ENCODE measurements at regions not wholly inside any gene's neighbourhood (a gene's known extent, or its start where the extent isn't known, plus 50 kb on each side); places are given as distances from the start of the nearest gene placed in this dataset.
"Not testable (repeated sequence)": the region's sequence is repeated elsewhere in the genome, so short reads cannot be mapped to it uniquely, and the experiment has no call there.

DNA sequence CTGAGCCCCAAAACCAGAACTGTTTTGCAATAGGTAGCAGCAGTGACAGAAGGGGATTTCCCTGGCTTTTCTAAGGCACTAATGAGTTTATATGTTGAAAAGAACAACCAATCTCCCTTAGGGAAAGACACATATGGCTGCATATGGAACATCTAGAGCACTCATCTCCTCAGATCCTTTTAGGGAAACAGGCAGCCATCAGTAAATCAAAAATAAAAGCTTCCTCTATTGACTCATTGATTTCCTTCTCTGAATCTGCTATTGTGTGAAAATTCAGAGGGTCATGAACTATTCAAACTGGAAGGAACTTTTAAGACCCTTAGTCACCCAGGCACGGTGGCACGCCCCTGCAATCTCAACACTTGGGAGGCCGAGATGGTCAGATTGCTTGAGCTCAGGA, 110.9 kb upstream of the NANOS1 start:
- DNase-seq: no peak

DNA sequence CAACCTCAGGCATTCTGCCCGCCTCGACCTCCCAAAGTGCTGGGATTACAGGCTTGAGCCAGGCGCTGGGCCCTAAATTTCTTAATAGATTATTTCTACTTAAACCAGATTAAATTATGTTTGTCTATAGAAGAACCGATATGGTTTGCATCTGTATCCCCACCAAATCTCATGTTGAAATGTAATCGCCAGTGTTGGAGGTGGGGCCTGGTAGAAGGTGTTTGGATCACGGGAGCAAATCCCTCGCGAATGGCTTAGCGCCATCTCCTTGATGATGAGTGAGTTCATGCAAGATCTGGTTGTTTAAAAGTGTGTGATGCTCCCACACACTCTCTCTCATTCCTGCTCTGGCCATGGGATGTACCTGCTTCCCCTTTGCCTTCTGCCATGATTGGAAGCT, 109.3 kb upstream of the NANOS1 start:
- DNase-seq: no peak

DNA sequence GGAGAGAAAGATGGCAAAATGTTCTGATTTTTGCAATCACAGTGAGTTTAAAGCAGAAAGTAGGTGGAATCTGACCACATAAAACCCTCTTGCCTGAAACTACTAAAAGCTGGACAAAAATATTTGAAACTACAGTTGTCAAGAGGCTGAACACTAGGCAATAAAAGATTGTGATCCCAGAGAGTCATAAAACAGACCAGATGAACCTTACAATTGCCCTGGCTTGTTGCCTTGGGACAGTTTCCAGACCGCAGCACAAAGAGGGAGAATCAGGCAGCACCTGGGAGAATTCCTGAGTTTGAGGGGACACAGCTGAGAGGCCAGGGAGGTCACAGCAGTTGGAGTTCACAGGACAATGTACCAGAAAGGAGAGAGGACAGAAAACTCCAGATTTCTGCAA, 107.3 kb upstream of the NANOS1 start:
- no peak for DNase-seq

DNA sequence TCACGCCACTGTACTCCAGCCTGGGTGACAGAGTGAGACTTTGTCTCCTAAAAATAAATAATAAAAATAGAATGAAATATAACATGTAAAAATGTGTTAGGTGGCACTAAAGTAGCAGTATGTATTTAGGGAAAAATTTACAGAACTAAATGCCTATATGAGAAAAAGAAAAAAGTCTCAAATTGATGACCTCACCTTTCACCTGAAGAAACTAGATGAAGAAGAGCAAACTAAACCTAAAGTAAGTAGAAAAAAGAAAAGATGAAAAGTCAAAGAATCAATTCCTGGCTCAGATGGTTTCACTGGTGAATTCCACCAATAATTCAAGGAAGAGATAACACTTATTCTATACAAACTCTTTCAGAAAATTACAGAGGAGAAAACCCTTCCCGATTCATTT, 106.5 kb upstream of the NANOS1 start:
- DNase-seq: no peak

DNA sequence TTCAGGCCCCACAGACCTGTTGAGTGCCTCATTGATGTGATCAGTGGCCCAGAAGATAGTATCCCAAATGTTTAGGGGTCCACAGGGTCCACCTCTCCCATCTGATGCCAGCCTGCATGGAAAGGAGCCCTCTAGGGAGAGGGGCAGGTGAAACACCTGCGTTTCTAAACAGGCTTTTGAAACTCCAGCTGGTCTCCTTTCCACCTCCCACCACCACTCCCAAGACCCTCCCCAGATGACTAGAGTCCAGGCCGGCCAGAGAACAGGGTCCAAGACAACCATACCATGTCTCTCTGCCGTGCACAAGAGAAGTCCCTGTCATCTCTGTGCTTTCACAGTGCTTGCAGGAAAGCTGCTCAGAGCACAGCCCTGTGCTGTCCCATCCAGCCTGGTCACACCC, 105.0 kb upstream of the NANOS1 start:
- DNase-seq: no peak

DNA sequence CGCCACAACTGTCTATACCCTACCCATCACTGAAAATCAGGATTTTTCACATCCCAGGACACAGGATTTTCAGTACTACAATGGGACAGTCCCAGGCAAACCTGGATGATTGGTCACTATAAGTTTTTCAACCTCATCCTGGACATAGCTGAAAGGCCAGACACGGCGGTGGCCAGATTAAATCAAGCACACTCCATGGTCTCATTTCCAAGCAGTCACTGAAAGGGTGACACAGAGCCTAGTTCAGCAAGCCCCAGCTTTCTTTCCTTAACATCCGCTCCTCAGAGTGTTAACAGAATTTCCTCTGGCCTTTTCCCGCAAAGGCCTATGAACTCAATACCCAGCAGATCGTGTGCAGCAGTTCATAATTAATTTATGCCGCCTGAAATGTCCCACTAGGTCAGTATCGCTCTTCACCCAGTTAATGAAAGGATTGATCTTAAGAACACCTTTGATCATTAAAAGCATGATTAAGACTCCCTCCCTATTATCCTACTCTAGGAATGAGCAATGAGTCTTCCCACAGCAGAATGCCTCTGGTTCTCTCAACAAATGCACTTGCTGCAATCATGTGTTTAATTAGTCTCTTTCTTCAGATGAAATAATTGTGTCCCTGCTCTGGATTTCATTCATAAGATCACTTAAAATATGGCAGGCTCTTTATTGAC, 104.0 kb upstream of the NANOS1 start:
- DNase-seq: no peak

DNA sequence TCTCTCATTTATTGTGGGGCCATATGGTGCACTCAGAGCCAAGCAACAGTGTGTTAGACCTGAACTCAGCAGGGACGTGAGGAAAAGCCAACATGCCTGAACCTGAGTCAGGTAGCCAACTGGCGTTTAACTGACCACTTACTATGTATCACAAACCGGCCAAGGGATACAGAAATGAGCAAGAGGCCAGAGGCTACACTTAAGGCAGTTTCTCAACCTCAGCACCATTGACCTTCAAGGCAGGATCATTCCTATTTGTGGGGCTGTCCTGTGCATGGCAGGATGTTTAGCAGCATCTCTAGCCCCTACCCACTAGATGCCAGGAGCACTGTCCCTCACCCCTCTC, 103.5 kb upstream of the NANOS1 start:
- DNase-seq: no peak

DNA sequence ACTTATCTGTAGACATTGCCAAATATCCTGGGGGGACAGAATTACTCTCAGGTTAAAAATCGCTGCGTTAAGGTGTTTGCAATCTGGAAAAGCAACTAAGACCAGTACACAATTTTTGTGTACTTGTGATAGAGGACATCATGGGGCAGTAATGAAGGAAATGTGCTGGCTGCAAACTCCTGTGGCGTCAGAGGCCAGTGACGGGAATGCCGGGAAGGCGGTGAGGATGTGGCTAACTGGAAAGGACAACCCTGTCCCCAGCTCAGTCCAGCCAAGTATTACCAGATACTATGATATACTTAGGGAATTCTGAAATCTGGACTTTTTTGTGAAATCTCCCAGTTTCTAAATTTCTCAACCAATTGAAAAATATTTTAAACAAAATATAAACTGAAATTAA, 103.1 kb upstream of the NANOS1 start:
- no peak for DNase-seq

DNA sequence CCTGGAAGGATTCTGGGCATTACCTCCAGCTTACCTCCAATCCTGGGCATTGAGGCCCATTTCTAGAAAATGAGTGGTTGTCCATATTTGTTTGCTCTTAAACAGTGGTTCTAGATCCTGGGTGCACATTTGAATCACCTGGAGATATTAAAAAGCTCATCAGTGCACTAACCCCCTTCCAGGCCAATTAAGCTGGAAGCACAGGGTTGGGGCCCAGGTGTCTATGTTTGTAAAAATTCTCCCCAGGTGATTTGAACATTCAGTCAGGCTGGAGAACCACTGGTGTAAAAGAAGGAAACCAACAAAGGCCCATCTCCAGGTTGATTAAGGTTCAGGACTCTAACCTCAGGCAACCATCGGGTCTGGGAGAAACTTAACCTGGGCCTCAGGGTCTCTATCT, 102.6 kb upstream of the NANOS1 start:
- DNase-seq: no peak

DNA sequence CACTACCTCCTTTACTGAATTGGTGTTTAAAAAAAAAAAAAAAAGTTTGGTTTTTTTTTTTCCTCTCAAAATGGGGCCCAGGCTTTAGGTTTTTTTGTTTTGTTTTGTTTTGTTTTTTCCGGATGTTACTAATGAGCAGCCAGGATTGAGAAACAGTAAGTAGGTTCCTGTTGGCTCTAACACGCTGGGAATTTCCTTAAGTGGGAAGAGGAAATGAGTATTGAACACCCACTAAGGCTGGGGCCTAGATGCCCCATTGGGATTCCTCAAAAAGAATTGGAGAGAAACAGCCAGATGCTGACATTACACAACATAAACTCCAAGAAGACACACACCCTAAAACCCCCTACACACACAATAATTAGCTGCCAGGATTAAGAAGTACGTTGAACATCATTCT, 102.2 kb upstream of the NANOS1 start:
- DNase-seq: no peak

DNA sequence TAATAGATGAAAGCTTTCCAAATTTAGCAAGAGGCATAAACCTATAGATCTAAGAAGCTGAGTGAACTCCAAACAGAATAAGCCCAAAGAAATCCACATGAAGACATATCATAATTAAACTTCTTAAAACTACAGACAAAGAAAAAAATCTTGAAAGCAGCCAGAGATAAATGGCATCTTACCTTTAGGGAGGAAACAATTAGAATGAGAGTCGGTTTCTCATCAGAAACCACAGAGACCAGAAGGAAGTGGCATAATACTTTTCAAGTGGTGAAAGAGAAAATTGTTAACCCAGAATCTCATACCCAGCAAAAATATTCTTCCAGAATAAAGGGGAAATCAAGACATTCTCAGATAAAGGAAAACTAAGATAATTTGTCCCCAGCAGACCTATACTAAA, 98.9 kb upstream of the NANOS1 start:
- no peak for DNase-seq

DNA sequence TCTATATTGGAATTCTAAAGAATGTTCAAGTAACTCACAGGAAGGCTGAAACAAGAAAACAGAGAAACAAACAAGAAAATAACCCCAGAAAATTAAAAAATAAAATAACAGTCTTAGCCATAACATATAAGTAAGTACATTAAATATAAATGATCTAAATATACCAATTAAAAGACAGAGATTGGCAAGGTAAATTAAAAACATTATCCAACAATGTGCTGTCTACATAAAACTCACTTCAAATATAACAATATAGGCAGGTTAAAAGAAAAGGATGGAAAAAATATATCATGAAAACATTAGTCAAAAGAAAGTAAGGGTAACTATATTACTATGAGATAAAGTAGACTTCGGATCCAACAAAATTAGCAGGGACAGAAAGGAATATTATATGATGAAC, 98.1 kb upstream of the NANOS1 start:
- DNase-seq: no peak

DNA sequence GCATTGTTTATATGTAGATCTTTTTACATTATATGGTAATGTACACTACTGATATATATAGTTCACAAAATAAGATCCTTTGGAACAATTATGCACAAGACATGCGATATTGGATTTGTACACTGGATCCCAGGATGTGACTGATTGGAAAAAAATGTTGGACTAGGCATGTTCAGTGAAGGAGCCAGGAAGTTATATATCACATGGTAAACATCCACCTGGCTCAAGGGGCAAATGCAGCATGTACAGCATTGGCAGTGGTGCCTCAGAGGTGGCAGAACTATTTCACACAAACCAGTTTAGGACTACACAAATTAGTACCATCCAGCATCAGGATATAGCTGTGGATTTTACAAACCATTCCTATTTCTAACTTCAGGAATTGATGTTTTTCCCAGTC, 97.4 kb upstream of the NANOS1 start:
- not testable (repeated sequence) for DNase-seq

DNA sequence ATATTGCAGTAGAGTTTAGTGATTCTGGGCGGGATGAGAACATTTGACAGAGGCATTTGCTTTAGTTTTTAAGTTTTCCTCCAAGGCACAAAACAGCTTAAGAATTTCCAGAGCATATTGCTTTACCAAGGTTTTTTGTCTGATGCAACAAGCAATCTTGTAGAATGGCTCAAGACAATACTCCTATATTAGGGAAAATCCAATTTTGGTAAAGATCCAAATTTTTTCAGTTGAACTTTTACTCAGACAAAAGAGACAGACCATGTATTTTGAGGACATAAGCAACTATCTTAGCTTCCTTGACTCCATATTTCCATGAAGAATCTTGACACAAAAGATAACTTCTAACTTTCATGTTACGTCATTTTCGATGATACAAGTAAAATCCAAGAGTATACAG, 92.3 kb upstream of the NANOS1 start:
- no peak for DNase-seq

DNA sequence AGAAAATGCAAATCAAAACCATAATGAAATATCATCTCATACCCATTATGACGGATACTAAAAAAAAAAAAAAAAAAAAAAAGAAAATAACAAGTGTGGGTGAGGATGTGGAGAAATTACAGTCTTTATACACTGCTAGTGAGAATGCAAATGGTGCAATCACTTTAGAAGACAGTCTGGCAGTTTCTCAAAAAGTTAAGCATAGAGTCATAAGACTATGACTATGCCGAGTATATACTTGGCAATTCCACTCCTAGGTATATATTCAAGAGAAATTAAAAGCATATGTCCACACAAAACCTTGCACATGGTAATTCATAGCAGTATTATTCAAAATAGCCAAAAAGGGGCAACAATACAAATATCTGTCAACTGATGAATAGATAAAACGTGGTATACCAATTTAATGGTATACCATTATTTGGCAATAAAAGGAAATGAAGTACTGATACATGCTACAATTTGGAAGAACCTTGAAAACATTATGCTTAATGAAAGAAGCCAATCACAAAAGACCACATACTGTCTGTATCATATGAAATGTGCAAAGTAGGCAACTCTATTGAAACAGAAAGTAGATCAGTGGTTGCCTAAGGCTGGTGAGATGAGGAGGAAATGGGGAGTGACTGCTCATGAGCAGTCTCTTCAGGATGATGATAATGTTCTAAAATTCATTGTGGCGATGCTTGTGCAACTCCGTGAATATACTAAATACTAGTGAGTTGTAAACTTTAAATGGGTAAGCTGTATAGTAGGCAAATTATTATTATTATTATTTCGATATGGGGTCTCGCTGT, 90.1 kb upstream of the NANOS1 start:
- DNase-seq: no peak

DNA sequence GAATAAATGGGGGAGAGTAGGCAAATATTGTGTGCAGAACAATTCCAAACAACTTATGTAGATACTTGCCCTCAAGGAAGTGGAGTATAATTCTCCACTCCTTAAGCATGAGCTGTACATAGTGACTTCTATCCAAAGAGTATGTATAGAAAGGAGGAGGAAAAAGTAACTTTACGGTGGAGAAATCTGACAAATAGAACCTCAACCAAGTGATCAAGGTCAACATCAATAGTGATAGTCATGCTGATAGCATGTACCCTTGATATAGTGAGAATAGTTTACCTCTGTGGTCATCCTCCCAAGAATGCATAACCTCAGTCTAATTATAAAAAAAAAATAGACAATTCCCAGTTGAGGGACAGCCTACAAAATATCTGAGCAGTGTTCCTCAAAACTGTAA, 89.1 kb upstream of the NANOS1 start:
- no peak for DNase-seq

DNA sequence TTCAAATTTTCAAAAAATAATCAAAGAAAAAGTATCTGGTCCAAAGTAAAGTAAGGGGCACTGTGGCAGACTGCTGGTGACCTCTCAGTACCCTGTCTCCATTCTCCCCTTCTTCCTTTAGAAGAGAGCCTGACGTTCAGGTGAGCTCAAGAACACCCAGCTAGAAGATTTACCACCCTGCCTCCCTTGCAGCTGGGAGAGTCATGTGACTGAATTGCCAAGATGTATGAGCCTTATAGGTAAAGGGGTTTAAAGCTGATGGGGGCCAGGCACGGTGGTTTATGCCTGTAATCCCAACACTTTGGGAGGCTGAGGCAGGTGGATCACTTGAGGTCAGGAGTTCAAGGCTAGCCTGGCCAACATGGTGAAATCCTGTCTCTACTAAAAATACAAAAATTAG, 86.3 kb upstream of the NANOS1 start:
- no peak for DNase-seq

DNA sequence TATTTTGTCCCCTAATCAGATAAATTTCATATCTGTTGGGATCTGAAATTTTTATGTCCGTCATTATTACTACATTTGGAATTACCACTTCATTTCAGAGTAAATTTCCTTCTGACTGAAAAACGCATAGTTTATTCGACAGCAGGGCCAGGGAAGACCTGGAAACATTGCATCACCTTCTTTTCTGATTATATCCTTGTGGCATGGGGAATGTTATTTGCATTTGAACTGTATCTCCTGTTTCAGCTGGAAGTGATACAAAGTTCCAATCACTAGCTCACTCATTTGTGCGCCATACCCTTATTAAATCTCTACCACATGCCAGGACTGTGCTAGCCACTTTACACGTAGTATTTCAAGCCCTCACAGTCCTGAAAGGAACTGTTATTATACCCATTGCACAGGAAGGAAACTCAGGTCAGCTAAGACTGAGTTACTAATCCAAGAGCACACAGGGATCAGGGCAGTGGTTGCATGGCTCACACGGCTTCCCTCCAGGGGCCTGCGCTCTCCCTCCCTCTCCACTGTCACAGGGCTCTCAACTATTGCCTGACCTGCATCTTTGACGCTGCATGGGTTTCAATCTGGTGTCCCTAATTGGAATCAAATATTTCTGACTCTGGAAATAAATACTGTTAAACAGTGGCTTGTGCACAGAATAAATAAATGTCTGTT, 84.4 kb upstream of the NANOS1 start:
- DNase-seq: no peak

DNA sequence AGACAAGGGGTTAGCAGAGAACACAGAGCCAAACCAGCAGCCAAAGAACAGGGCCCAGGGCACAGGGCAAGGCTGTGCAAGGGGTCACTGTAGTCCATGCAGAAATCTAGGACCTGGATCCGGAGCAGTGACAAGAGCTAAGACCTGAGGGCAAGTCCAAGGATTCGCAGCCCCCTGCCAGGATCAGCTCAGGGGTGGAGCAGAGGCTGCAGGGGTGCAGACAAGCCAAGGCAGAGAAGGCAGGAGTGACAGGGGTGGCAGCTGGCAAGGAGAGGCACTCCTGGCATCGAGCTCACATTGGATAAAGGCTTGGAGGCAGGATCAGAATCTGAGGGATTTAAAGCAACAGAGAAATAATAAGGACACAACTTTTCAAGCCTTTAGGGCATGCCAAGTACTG, 80.7 kb upstream of the NANOS1 start:
- no peak for DNase-seq

DNA sequence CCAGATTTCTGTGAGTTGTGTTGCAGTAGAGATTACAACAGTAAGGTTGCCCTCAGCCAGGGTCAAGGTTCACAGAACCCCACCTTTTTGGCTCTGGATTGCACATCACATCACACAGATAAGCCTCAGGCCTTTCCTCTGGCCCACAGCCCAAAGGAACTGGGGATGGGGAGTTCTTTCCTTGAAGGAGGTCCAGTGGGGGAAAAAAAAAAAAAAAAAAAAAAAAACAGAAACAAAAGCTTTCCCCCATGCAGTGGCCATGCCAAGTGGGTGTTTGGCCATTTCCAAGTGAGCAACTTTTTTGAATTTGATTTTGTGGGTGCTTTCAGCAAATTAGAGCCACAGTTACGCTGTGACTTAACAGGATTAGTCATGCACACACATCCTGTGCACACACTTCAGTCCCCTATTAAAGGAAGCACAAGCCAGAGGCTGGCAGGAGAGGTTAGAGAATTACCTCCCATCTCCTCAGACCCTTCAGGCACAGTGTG, 79.3 kb upstream of the NANOS1 start:
- no peak for DNase-seq

DNA sequence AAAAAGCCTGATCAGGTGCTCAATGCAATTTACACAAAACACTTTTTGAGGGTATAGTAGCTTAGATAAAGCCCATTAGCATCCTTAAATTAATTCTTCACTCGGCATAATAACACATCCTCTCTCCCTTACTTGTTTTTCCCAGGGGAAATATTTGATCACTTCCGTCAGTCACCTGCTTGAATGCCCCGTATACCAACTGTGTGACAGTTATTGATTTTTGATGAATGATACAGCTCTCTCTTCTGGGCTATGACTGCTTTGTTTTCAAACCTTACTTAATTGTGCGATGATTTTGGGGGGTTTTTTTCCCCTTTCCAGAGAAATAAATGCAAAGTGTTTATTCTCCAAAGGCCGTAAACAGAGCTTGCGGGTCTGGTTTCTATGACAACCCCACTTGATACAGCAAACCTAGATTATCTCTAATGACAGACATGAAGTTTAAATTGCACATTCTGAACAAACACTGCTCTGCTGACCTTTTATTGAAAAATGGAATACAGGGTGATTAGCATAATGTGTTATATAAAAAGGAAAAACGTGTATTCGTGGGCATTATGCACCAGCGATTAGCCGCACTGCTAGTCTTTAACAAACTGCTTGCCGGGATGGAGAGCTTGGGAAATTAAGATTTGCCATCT, 78.4 kb upstream of the NANOS1 start:
- no peak for DNase-seq

DNA sequence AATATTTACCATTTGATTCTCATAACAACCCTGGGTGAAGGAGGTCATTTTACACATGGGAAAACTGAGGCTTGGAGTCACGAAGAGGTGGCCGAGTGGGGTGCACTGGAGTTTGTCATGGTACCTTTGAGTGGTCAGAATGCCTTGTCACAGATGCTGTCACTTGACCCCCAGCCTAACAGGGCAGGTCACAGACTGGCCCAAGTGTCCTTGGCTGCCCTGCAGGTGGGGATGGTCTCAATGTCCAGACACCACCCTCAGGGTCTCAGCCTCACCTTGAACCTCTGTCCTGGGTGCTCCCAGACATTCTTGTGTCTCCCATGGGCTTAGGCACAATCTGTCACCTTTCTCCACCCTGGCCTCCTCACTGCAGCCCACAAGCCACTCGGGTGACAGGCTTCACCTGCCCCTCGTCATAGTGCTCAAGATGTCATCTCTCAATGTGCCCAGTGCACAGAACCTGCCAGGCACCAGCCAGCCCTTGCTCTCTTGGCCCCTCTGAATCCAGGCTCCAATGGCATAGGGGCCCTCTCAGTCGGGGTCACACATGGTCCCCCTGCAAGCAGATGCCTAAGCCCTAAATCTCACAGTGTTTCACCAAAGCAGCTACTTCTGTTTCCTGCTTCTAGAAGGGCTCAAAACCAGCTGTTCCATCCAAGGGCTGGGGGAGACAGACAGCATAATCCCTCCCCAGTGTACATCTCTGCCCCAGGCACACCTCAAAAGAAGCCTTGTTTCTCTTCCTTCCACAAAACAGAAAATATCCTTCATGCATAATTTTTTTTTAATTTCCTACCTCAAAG, 76.8 kb upstream of the NANOS1 start:
- DNase-seq: no peak

Measured in NCI-H1105 (cell line).